GM21717 (cell line): ENCODE measurements at regions not wholly inside any gene's neighbourhood (a gene's known extent, or its start where the extent isn't known, plus 50 kb on each side); places are given as distances from the start of the nearest gene placed in this dataset.
"Not testable (repeated sequence)": the region's sequence is repeated elsewhere in the genome, so short reads cannot be mapped to it uniquely, and the experiment has no call there.

Experiments used
- ATAC-seq: cut with Tn5 transposase; IDR thresholded peaks from one replicate; pipeline ENCODE4 v1.9.1; 2021; ENCODE audit warnings: mild to moderate bottlenecking, moderate library complexity; ENCODE audit not compliant: unreplicated experiment

DNA sequence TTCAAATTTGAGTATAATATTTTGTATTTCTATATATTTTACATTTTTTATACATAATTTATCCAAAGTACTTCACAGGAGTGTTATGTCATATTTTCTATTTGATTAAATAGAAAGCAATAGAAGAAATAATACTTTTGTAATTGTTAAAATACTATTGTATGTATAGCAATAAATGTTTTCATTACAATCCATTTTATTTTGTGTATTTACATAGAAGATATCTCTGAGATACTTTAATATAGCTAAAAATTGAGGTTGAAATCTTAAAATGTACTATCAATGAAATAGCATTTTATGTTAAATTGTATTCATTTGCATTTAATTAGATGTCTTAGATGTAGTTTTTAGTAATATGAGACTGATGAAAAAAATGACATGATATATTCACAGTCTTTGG lies 1109.6 kb upstream of the MIR17HG start:
- ATAC-seq = no peak

DNA sequence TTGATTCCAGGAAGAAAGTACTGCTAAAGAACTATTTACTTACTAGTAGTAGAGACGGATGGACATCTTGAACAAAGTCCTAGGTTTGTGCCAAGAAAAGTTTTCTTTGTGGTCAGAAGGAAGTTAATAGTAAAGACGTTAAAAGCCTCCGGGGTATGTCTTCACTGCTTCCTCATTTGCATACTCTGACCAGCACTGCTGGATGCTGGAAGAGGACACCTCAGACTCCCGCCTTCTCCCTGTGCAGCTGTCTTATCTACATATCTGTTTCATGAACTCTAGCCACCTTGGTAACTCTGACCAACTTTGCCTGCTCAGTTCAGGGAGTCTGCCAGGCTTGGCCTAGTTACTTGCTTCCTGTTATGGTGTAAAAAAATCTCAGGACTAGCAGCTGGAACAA lies 1109.1 kb upstream of the MIR17HG start:
- ATAC-seq = no peak

DNA sequence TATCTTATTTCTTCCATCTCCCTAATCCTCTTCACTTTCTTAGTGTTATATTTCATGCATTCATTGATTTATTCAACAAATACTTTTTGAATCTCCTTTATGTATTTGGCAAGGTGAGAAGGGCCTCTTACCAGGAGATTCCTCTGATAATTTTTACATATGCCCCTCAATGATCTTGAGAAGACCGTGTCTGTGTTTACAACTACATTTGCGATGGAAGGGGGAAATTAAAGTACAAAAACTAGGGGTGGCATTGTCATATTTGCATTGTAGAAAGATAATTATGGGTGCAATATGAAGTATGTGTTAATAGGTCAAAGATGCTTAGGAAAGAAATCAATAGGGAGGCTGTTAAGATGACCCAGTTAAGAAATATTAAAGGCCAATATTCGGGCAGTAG lies 1108.4 kb upstream of the MIR17HG start:
- ATAC-seq = no peak

- ATAC-seq = no peak
Observed at GRCh38 chr13:90246005-90246404, 1101.5 kb upstream of the MIR17HG start.

GRCh38 chr13:90246687-90247345 lies 1100.7 kb upstream of the MIR17HG start:
- ATAC-seq = no peak

DNA sequence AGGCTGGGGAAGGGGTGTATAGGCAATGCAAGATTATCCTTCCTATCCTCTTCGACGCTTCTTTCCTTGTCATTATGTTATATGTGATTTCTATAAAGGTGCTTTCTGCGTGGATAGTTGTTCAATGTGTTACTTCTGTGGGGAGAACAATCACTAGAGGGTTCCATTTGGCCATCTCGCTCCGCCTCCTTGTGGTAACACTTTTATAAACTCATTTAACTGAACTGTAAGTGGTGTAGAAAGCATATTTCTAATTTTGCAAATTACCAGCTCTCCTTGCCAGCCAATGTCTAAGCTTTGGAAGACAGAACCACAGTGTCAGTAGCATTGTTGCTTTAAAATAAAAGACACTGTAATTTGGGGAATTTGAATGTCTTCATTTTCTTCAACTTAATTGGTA lies 1093.7 kb upstream of the MIR17HG start:
- no peak for ATAC-seq

- ATAC-seq = no peak
Observed at GRCh38 chr13:90254437-90254836, 1093.0 kb upstream of the MIR17HG start.

DNA sequence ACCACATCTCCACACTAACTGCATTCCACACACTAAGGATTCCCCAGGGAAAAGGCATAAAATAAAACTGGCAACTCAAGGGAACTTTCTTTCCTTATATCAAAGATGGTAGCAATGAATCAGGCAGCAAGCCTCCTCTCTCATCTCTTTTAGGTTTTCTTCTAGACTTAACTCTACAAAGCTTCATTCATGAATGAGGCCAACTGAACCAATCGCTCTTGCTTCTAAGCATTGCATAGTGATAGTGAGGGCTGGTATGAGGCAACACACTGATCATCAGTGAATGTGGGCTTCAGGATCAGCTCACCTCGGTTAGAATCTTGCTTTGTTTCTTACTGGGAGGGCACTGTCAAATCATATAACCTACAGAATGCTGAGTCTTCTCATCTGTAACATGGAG lies 1090.7 kb upstream of the MIR17HG start:
- ATAC-seq = no peak

DNA sequence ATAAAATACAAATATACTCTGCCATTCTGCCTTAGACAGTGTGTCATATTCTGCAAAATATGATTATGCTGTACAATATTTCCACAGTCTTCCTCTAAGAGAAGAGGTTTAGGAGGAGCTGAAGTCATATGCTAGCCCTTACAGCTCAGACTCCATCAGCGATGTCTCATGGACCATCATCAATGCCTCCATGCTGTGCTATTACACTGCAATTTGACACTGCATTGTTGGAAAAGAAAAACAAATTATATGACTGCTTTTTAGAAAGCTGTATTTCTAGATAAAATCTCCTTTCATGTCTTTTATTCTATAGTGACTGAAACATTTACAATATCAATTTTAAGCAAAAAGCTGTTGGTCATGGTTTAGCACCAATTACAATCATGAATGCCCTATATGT lies 1089.4 kb upstream of the MIR17HG start:
- no peak for ATAC-seq

DNA sequence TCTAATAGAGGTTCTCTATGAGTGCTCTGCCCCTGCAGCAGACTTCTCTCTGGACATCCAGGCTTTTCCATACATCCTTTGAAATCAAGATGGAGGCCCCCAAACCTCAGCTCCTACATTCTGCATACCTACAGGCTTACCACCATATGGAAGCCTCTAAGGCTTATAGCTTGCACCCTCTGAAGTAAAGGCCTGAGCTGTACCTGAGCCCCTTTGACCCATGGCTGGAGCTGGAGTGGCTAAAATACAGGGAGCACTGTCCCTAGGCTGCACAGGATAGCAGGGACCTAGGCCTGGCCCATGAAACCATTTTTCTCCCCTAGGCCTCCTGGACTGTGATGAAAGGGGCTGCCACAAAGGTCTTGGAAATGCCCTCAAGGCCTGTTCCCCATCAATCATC lies 1086.1 kb upstream of the MIR17HG start:
- no peak for ATAC-seq

- ATAC-seq = no peak
Observed at GRCh38 chr13:90270226-90270625, 1077.3 kb upstream of the MIR17HG start.

DNA sequence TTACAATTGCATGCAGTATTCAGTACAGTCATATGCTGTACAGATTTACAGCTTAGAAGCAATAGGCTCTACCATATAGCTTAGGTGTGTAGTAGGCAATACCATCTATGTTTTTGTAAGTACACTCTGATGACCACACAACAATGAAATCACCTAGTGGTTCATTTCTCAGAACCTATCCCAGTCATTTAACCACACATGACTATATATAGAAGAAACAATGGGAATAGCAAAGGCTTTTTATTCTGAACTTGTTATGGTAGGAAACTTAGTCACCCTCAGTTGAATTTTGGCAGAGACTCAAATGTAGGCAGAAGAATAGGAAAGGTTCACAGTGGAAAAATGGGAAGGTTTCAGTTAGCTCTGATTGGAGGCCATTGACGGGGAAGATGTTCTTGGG lies 1075.1 kb upstream of the MIR17HG start:
- no peak for ATAC-seq

- no peak for ATAC-seq
Observed at GRCh38 chr13:90276216-90276615, 1071.3 kb upstream of the MIR17HG start.

GRCh38 chr13:90278231-90278630 lies 1069.3 kb upstream of the MIR17HG start:
- ATAC-seq = not testable (repeated sequence)

- no peak for ATAC-seq
Observed at GRCh38 chr13:90281709-90282108, 1065.8 kb upstream of the MIR17HG start.

DNA sequence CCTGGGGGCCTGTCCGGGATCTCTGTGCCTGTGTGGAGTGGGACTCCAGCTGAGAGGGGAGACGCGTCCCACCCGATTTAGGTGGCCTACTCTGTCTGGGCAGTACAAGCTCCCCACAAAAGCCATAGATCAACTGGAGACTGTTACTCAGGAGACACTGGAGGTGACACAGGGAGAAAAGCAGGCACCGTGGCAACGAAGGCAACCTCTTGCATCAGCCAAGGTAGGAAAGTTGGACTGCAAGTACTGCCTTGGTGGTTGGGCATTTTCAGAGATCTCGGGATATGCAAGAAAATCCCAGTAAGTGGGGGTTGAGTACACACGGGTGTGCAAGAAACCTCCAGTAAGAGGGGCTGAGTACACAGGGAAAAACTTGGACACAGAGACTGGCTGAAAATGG lies 1060.0 kb upstream of the MIR17HG start:
- ATAC-seq = no peak

DNA sequence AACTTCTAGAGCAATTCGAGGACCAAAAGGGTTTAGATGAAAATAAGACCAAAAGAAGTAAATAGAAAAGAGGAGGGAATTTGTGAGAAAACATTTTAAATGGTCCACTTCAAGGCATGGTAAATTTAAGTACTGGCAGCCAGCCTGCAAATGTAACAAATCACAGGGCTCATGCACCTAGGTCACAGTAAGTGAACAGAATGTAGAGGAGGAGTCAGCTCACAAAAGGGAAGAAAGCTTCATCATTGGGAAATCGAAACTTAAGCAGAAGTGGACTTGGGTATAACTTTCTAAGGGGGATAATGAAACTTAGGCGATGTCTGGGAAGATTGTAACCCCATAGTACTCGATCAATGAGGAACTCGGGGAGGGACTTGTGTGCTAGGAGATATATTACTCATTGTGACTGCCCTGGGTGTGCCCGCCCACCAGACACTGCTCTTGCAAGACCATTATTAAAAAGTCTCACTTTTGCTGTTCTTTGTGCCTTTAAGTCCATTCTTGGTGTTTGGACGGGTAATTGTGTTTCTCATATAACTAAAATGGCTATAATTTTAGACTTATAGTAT lies 1053.6 kb upstream of the MIR17HG start:
- ATAC-seq = no peak

- no peak for ATAC-seq
Observed at GRCh38 chr13:90299238-90299637, 1048.2 kb upstream of the MIR17HG start.

DNA sequence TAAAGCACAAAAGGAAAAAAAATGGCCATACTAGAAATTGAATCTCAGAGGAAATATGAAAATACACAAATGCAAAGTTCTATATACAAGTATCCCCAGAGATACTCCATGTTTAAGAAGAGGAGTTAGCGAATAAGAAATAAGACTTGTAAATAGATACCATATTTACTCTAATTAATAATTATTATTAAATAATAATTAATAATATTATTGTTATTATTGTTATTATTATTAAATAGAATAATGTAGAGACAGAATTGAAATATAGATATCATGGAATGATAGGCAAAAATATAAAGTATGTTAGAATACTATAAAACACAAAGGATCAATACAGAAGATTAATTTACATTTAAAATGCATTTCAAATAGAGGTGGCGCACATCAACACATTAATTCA lies 1047.5 kb upstream of the MIR17HG start:
- ATAC-seq = no peak

- ATAC-seq = no peak
Observed at GRCh38 chr13:90302107-90302506, 1045.4 kb upstream of the MIR17HG start.

- ATAC-seq = no peak
Observed at GRCh38 chr13:90305796-90306195, 1041.7 kb upstream of the MIR17HG start.

DNA sequence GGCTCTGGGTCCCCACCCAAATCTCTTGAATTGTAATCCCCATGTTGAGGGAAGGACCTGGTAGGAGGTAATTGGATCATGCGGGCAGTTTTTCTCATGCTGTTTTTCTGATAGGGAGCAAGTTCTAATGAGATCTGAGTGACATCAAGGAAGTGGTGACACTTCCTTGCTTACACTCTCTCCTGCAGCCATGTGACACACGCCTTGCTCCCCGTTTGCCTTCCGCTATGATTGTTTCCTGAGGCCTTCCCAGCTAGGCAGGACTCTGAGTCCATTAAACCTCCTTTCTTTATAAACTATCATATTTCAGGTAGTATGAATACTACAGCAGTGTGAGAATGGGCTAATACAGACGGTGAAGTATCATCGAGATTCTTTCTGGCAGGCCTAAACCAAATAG lies 1040.4 kb upstream of the MIR17HG start:
- ATAC-seq = no peak

DNA sequence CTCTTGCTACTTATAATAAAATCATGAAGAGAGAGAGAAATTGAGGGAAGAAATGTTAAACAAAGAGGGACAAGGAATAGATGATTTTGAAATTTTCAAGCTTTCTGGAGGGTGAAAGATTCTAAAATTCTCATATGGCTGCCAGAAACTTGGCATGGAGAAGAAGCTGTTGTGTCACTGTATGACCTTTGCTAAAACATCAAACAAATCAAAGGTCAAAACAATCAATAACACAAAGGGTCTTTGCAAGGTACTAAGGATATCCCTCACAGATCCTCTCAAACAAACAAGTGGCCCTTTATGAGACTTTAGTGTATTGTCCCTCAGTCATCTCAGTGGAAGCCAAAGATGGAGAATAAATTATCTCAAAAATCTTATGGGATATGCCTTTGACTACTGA lies 1039.2 kb upstream of the MIR17HG start:
- ATAC-seq = no peak
